ENCODE measurements at regions not wholly inside any gene's neighbourhood (a gene's known extent, or its start where the extent isn't known, plus 50 kb on each side); places are given as distances from the start of the nearest gene placed in this dataset.

DNA sequence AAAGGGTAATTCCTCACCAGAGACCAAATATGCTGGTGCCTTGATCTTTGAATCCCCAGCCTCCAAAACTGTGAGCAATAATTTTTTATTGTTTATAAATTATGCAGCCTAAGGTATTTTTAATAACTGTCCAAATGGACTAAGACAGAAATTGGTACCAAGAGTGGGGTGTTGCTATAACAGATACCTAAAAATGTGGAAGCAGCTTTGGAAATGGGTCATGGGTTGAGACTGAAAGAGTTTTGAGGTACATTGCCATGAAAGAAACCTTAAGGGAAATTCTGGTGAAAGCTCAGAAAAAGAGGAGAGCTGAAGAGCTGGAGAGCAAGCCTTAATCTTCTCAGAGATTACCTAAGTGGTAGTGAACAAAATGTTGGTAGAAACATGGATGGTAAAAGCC lies 378.2 kb downstream of the NXPE2 start:
- ATAC-seq (ENCODE audit: low FRiP score) (no peak), DNase-seq (ENCODE audit: low spot score) (no peak)
- TF ChIP-seq, protein P1, sequence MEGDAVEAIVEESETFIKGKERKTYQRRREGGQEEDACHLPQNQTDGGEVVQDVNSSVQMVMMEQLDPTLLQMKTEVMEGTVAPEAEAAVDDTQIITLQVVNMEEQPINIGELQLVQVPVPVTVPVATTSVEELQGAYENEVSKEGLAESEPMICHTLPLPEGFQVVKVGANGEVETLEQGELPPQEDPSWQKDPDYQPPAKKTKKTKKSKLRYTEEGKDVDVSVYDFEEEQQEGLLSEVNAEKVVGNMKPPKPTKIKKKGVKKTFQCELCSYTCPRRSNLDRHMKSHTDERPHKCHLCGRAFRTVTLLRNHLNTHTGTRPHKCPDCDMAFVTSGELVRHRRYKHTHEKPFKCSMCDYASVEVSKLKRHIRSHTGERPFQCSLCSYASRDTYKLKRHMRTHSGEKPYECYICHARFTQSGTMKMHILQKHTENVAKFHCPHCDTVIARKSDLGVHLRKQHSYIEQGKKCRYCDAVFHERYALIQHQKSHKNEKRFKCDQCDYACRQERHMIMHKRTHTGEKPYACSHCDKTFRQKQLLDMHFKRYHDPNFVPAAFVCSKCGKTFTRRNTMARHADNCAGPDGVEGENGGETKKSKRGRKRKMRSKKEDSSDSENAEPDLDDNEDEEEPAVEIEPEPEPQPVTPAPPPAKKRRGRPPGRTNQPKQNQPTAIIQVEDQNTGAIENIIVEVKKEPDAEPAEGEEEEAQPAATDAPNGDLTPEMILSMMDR (IDR thresholded peaks at IDR 0.05), result no peak

DNA sequence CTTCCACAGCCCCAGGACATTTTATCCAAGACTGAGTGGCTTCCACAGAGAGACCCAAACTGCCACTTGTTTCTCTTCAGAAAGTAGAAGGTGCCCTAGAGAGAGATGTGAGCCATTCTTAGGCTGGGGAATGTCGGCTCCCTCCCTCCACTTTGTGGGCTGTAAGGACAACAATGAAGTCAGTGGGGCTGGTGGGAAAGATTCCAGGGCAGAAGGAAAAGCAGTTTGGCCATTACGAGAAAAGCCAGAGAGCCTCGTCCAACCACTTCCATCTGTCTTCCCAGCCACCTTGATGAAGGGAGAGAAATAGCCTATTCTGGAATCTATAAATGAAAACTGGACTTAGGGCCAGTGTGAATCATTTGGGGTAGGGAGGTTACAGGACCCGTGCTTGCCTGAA lies 382.5 kb downstream of the NXPE2 start:
- DNase-seq (ENCODE audit: low spot score) (no peak), ATAC-seq (ENCODE audit: low FRiP score) (no peak)
- TF ChIP-seq, protein P1 (IDR thresholded peaks at IDR 0.05), result no peak

DNA sequence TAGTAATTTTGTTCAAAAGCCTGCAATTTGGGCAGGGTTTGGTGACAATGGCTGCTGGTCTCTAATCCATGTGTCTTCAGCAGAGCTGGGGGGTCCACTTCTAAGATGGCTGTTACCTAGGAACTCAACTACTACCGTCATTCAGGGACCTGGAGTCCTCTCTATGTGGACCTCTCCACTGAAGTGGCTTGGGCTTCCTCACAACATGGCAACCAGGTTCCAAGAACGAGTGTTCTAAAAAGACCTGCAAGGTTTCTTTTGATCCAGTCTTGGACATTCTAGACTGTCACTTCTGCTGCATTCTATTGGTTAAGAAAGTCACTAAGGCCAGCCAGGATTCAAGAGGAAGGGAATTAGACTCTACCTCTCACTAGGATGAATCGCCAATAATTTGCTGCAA lies 387.0 kb downstream of the NXPE2 start:
- DNase-seq (ENCODE audit: low spot score), result no peak
- TF ChIP-seq, protein P1 (IDR thresholded peaks at IDR 0.05), result no peak
- no peak for ATAC-seq (ENCODE audit: low FRiP score)

DNA sequence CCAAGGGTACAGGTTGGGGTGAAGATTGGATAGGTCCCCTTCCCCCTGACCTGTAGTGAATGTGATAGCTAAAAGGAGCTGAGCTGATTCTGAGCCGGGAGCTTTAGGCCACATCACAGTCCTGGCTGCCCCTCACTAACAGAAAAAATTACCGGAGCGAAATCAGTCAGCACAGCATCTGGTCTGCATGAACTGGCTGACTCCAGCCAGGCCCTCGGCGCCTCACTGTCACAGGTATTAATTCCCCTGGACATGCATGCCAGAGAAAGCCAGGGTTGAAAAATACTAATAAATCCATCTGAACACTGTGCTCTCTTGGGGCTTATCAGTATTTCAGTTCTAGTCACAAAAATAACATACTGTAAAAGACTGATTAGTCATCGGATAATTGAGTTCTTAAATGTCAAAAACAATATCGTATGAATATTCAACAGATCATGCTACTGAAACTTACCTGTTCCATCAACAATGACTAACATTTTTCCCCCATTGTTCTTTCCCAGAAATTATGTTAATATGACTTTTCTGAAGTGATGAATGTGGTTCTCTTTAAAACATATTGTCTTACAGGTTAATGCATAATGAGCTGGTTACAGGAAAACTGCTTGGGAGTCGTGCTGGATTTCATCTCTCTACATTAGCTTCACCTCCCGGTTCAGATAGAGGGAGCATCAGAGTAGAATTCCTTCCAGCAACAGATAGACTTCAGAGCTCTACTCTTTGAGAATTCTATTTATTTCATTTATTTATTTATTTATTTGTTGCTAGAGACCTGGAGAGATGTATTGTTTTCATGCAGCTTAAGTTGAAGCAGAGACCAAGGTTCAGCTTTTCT lies 387.7 kb downstream of the NXPE2 start:
- TF ChIP-seq, protein P1 (IDR thresholded peaks at IDR 0.05), result no peak
- no peak for DNase-seq (ENCODE audit: low spot score)
- ATAC-seq (ENCODE audit: low FRiP score), result no peak

DNA sequence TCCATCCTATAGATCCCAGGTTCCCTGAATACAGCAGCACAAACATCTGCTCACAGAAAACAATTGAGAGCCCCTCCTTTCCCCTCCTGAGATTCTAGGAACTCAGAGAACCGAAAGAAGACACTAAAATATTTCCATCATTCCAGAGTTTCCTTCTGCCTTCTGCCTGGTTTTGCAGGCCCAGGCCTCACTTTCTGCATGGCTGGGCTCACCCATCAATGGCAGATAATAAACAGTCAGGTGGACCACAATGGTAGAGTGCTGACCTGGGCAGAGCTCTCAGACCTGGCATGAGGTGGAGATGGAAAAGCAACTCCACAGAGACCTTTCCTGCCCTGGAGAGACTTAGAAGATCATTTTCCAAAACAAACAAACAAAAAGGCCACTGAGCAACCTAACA lies 389.1 kb downstream of the NXPE2 start:
- TF ChIP-seq, protein P1 (IDR thresholded peaks at IDR 0.05), result no peak

DNA sequence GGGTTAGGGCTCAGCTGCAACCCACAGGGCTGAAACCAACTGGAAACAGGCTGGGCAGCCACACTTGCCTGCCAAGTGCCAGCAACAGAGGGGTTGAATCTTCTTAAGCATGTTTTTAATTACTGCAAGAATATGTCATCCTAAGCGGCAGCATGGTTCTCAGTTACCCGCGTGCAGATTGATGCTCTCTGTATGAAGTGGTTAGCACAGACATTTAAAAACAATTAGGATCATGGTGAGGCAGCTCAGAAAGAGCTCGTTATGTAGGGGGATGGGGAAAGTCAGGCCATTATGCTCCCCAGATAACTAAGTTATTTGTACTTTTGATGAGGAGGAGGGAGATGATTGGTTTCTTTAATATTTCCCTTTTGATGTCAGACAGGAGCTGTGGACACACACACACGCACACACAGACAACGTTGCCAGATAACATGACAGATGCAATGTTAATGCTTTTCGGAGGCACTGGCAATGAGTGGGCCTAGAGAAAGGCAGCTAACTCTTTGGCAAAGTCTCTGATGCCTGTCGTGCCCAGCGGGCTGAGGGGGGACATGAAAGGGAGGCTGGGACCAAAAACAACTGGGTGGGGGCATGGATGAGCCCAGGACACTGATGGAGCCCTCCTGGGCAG lies 389.7 kb downstream of the NXPE2 start:
- DNase-seq (ENCODE audit: low spot score), result no peak
- ATAC-seq (ENCODE audit: low FRiP score), result no peak
- TF ChIP-seq, protein P1 (IDR thresholded peaks at IDR 0.05), result no peak

More for the DNA sequence above, 389.1 kb downstream of the NXPE2 start:
- ATAC-seq (ENCODE audit: low FRiP score), result no peak
- DNase-seq (ENCODE audit: low spot score), result no peak

DNA sequence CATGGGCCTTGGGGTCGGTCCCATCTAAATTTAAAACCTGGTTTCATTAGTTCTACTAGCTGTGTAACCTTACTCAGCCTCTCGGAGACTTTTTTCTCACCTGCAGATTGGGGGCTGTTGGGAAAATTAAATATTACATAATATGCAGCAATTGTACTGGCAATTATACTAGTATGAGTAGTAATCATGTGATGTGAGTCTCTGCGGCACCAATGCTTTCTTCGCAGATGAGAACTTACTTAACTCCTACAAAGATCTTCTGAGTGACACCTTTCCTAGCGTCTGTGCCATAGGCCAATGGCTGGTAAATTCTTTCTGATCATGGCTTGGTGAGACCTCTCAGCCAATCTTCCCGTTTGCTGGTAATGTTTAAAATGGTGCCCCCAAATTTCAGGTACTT lies 391.3 kb downstream of the NXPE2 start:
- DNase-seq (ENCODE audit: low spot score), result no peak
- TF ChIP-seq, protein P1 (IDR thresholded peaks at IDR 0.05), result no peak
- no peak for ATAC-seq (ENCODE audit: low FRiP score)

Measured in omental fat pad (tissue), 3 donors.